Left colon (tissue), 2 donors: ENCODE measurements at regions not wholly inside any gene's neighbourhood (a gene's known extent, or its start where the extent isn't known, plus 50 kb on each side); places are given as distances from the start of the nearest gene placed in this dataset.
A peak's percentile ranks its signal among the peaks of the same experiment; 100 is the strongest.

Source experiments
- ATAC-seq: fragments of 200-7000 bp; cut with Tn5 transposase; one replicate; pipeline ENCODE4 v1.9.1; 2020; ENCODE audit warnings: mild to moderate bottlenecking, moderate library complexity
- DNase-seq, 2 donors: peaks; one replicate each; pipeline ENCODE4 v3.0.0-alpha.2; 2020
- intact Hi-C, 2 donors: fragments of 100-400 bp; cut with DNase I in 1 of 2; cut with micrococcal nuclease in 1 of 2; formaldehyde crosslinking; loops; one replicate each; pipeline versions ENCODE4 v1.11.2 to v1.14.0; 2022; cut with DNase I, micrococcal nuclease
- donor health status: DM: no; HTN: no; CAD: no.
- donor health status: DM: yes; HTN: yes; CAD: no.

GRCh38 chr10:29068302-29068701 is 220.6 kb upstream of the LYZL1 start:
- intact Hi-C loops = no loop called here
- ATAC-seq = no peak
- no peak for DNase-seq

- intact Hi-C loops = no loop called here
- DNase-seq (no peak), ATAC-seq (no peak)
Observed at GRCh38 chr10:29068966-29069365, 219.9 kb upstream of the LYZL1 start.

GRCh38 chr10:29069941-29070340 is 218.9 kb upstream of the LYZL1 start:
- ATAC-seq (peak; percentile 62), DNase-seq (no peak)
- intact Hi-C loops = no loop called here

GRCh38 chr10:29078919-29079318 is 210.0 kb upstream of the LYZL1 start:
- DNase-seq (no peak), ATAC-seq (no peak)
- intact Hi-C loops = no loop called here

- intact Hi-C loops = no loop called here
- no peak for ATAC-seq
- DNase-seq = no peak
Observed at GRCh38 chr10:29081231-29081630, 207.6 kb upstream of the LYZL1 start.

GRCh38 chr10:29081951-29082685 is 206.8 kb upstream of the LYZL1 start:
- ATAC-seq (no peak), DNase-seq (no peak)
- intact Hi-C loops = no loop called here

GRCh38 chr10:29083096-29083495 is 205.8 kb upstream of the LYZL1 start:
- ATAC-seq (no peak), DNase-seq (no peak)
- intact Hi-C loops = no loop called here

- ATAC-seq (no peak), DNase-seq (no peak)
- intact Hi-C loops = no loop called here
Observed at GRCh38 chr10:29084681-29085307, 204.1 kb upstream of the LYZL1 start.

GRCh38 chr10:29089091-29089490 is 199.8 kb upstream of the LYZL1 start:
- intact Hi-C loops = no loop called here
- no peak for DNase-seq
- ATAC-seq = no peak

GRCh38 chr10:29096303-29096824 is 192.5 kb upstream of the LYZL1 start:
- ATAC-seq (no peak), DNase-seq (no peak)
- intact Hi-C loops = no loop called here

- ATAC-seq (no peak), DNase-seq (no peak)
- intact Hi-C loops = no loop called here
Observed at GRCh38 chr10:29098423-29098822, 190.4 kb upstream of the LYZL1 start.

GRCh38 chr10:29099001-29099400 is 189.9 kb upstream of the LYZL1 start:
- no peak for ATAC-seq
- no peak for DNase-seq
- intact Hi-C loops = no loop called here

- intact Hi-C loops = no loop called here
- no peak for ATAC-seq
- DNase-seq = no peak
Observed at GRCh38 chr10:29099415-29099814, 189.5 kb upstream of the LYZL1 start.

- ATAC-seq (no peak), DNase-seq (no peak)
- intact Hi-C loops = no loop called here
Observed at GRCh38 chr10:29100505-29100904, 188.4 kb upstream of the LYZL1 start.

- intact Hi-C loops = no loop called here
- no peak for ATAC-seq
- no peak for DNase-seq
Observed at GRCh38 chr10:29102233-29102632, 186.6 kb upstream of the LYZL1 start.

GRCh38 chr10:29102636-29103035 is 186.2 kb upstream of the LYZL1 start:
- ATAC-seq (no peak), DNase-seq (no peak)
- intact Hi-C loops = no loop called here

- DNase-seq (peak; percentile 21 to 39), ATAC-seq (peak; percentile 93)
- intact Hi-C loops = no loop called here
Observed at GRCh38 chr10:29104661-29105399, 184.0 kb upstream of the LYZL1 start.

- no peak for DNase-seq
- no peak for ATAC-seq
- intact Hi-C loops = no loop called here
Observed at GRCh38 chr10:29105516-29106215, 183.2 kb upstream of the LYZL1 start.

GRCh38 chr10:29106287-29106686 is 182.6 kb upstream of the LYZL1 start:
- DNase-seq (no peak), ATAC-seq (no peak)
- intact Hi-C loops = no loop called here
